H1 (cell line): ENCODE measurements at regions not wholly inside any gene's neighbourhood (a gene's known extent, or its start where the extent isn't known, plus 50 kb on each side); places are given as distances from the start of the nearest gene placed in this dataset.

Experiments
- CTCF ChIA-PET: fragments of 300-600 bp; sonication (Branson Sonifier 250); formaldehyde crosslinking; loops from one replicate; lab custom pipeline; 2021; ENCODE audit not compliant: partially characterized antibody; lab: Charles Lee
- POLR2A ChIA-PET: fragments of 300-600 bp; sonication (Branson Sonifier 250); formaldehyde crosslinking; loops from one replicate; lab custom pipeline; 2021; ENCODE audit warnings: inconsistent platforms; ENCODE audit not compliant: partially characterized antibody; lab: Charles Lee
- DNase-seq, 2 experiments: peaks; one replicate each; pipeline versions ENCODE4 v3.0.0 to v3.0.0-alpha.2; 2010 to 2022; ENCODE audit warnings: low spot score in 2 of 2, low read depth in 1 of 2, mixed read lengths in 1 of 2
- FAIRE-seq: peaks from 2 replicates; lab custom pipeline; 2011; peaks lifted over from hg19 to GRCh38; lab: Jason Lieb, UNC
- H2AFZ ChIP-seq: 2 replicates; pipeline ENCODE4 v1.8.1; 2012; ENCODE audit warnings: low read length, inconsistent platforms
- H2AK5ac ChIP-seq: 2 replicates; pipeline ENCODE4 v1.6.1; 2013; ENCODE audit warnings: low read depth, low read length
- H2BK120ac ChIP-seq: replicated peaks from 2 replicates; pipeline ENCODE3; 2013; ENCODE audit warnings: low read depth, low read length, inconsistent platforms
- H2BK12ac ChIP-seq: 2 replicates; pipeline ENCODE4 v1.6.1; 2013; ENCODE audit warnings: low read depth, low read length
- H2BK15ac ChIP-seq: 2 replicates; pipeline ENCODE4 v1.6.1; 2013; ENCODE audit warnings: low read length
- H2BK20ac ChIP-seq: 2 replicates; pipeline ENCODE4 v1.6.1; 2013; ENCODE audit warnings: low read length
- H2BK5ac ChIP-seq: 2 replicates; pipeline ENCODE4 v1.6.1; 2013; ENCODE audit warnings: low read depth, low read length
- H3K14ac ChIP-seq: 2 replicates; pipeline ENCODE4 v1.6.1; 2013; ENCODE audit warnings: inconsistent platforms; ENCODE audit not compliant: insufficient read length
- H3K18ac ChIP-seq: 2 replicates; pipeline ENCODE4 v1.6.1; 2013; ENCODE audit warnings: low read length; ENCODE audit errors: extremely low read depth
- H3K23ac ChIP-seq: 2 replicates; pipeline ENCODE4 v1.6.1; 2013; ENCODE audit warnings: inconsistent platforms; ENCODE audit not compliant: insufficient read length
- H3K23me2 ChIP-seq: 2 replicates; pipeline ENCODE4 v1.6.1; 2013; ENCODE audit warnings: low read depth, low read length
- H3K27ac ChIP-seq: 2 replicates; pipeline ENCODE4 v1.6.1; 2011; ENCODE audit warnings: low read depth, low read length, inconsistent platforms
- H3K27me3 ChIP-seq, 4 experiments: replicated peaks in 1 of 4; 1 replicate in 1 of 4; 2 replicates in 3 of 4; pipeline versions ENCODE4 v1.6.1 to v1.8.1; 2011 to 2013; ENCODE audit warnings: low read length in 3 of 4, mild to moderate bottlenecking in 3 of 4, inconsistent platforms in 2 of 4, mixed read lengths in 2 of 4, moderate library complexity in 1 of 4; ENCODE audit not compliant: control insufficient read depth in 3 of 4, insufficient read depth in 3 of 4; ENCODE audit errors: extremely low read depth in 1 of 4
- H3K36me3 ChIP-seq, 4 experiments: 2 replicates each; pipeline versions ENCODE4 v1.6.1 to v1.8.1; 2011 to 2013; ENCODE audit warnings: mild to moderate bottlenecking in 4 of 4, low read length in 3 of 4, moderate library complexity in 2 of 4, control low read depth in 1 of 4, inconsistent platforms in 1 of 4; ENCODE audit not compliant: insufficient read depth in 4 of 4, control insufficient read depth in 2 of 4
- H3K4ac ChIP-seq: replicated peaks from 2 replicates; pipeline ENCODE3; 2013; ENCODE audit warnings: low read length, low read depth, mixed read lengths, inconsistent platforms; ENCODE audit not compliant: insufficient read length
- H3K4me1 ChIP-seq, 4 experiments: replicated peaks in 1 of 4; 1 replicate in 1 of 4; 2 replicates in 3 of 4; pipeline versions ENCODE4 v1.6.1 to v1.8.1; 2011 to 2013; ENCODE audit warnings: low read length in 3 of 4, inconsistent platforms in 2 of 4, mixed read lengths in 1 of 4; ENCODE audit not compliant: insufficient read depth in 4 of 4, control insufficient read depth in 3 of 4
- H3K4me2 ChIP-seq, 2 experiments: 2 replicates each; pipeline versions ENCODE4 v1.6.1 to v1.8.1; 2011 to 2013; ENCODE audit warnings: low read depth in 2 of 2, low read length in 2 of 2, control low read depth in 1 of 2, inconsistent platforms in 1 of 2, mild to moderate bottlenecking in 1 of 2; ENCODE audit not compliant: insufficient read depth in 1 of 2
- H3K4me3 ChIP-seq, 4 experiments: fragments of 200-600, 300-600 bp in 1 of 4; sonication (generic), shearing (Covaris generic), sonication (Bioruptor Twin) in 1 of 4; 2 replicates each; pipeline versions ENCODE4 v1.5.1 to v1.8.1; 2011 to 2016; ENCODE audit warnings: low read length in 4 of 4, low read depth in 3 of 4, control low read depth in 2 of 4, inconsistent platforms in 2 of 4, mild to moderate bottlenecking in 2 of 4, mixed read lengths in 1 of 4, moderate library complexity in 1 of 4; ENCODE audit not compliant: insufficient read depth in 2 of 4; ENCODE audit errors: extremely low read depth in 1 of 4
- H3K56ac ChIP-seq: replicated peaks from 2 replicates; pipeline ENCODE3; 2013; ENCODE audit warnings: low read depth, mild to moderate bottlenecking, mixed read lengths, low read length, inconsistent platforms; ENCODE audit not compliant: insufficient read length
- H3K79me1 ChIP-seq: 2 replicates; pipeline ENCODE4 v1.6.1; 2013; ENCODE audit warnings: low read depth, low read length, control low read depth
- H3K79me2 ChIP-seq, 2 experiments: 2 replicates each; pipeline versions ENCODE4 v1.6.1 to v1.8.1; 2012 to 2013; ENCODE audit warnings: low read length in 2 of 2, mild to moderate bottlenecking in 2 of 2, inconsistent platforms in 1 of 2; ENCODE audit not compliant: insufficient read depth in 2 of 2, control insufficient read depth in 1 of 2
- H3K9ac ChIP-seq, 4 experiments: replicated peaks in 1 of 4; 1 replicate in 1 of 4; 2 replicates in 3 of 4; pipeline versions ENCODE4 v1.6.1 to v1.8.1; 2011 to 2013; ENCODE audit warnings: low read depth in 3 of 4, low read length in 3 of 4, control low read depth in 2 of 4, mild to moderate bottlenecking in 2 of 4, moderate library complexity in 2 of 4, inconsistent platforms in 1 of 4; ENCODE audit errors: extremely low read depth in 1 of 4
- H3K9me3 ChIP-seq, 2 experiments: 2 replicates each; pipeline versions ENCODE4 v1.6.1 to v1.8.1; 2012 to 2013; ENCODE audit warnings: mild to moderate bottlenecking in 2 of 2, moderate library complexity in 2 of 2, control low read depth in 1 of 2, inconsistent platforms in 1 of 2, low read depth in 1 of 2, low read length in 1 of 2, mixed read lengths in 1 of 2; ENCODE audit not compliant: insufficient read depth in 2 of 2
- H4K20me1 ChIP-seq, 2 experiments: replicated peaks in 1 of 2; 2 replicates each; pipeline versions ENCODE3 to v1.8.1; 2011 to 2013; ENCODE audit warnings: inconsistent platforms in 2 of 2, low read length in 2 of 2, mild to moderate bottlenecking in 1 of 2; ENCODE audit not compliant: insufficient read depth in 2 of 2, control insufficient read depth in 1 of 2
- H4K5ac ChIP-seq: 2 replicates; pipeline ENCODE4 v1.6.1; 2013; ENCODE audit warnings: low read length, low read depth, mixed read lengths, inconsistent platforms; ENCODE audit not compliant: insufficient read length
- H4K8ac ChIP-seq: 2 replicates; pipeline ENCODE4 v1.8.0; 2013; ENCODE audit warnings: mild to moderate bottlenecking, moderate library complexity, low read length, inconsistent platforms; ENCODE audit not compliant: insufficient read depth; ENCODE audit errors: extremely low read depth
- H4K91ac ChIP-seq: replicated peaks from 2 replicates; pipeline ENCODE3; 2013; ENCODE audit warnings: low read length, mixed read lengths, inconsistent platforms; ENCODE audit not compliant: insufficient read length
- CHD2 ChIP-seq: IDR thresholded peaks from 2 replicates; pipeline ENCODE4 v1.6.1; 2012; ENCODE audit warnings: low read length, improper control_type of control experiment
- RXRA ChIP-seq: IDR thresholded peaks from 2 replicates; pipeline ENCODE4 v1.6.1; 2011; ENCODE audit warnings: low read depth, mild to moderate bottlenecking, low read length, moderate library complexity; ENCODE audit not compliant: insufficient read depth
- WGBS, 2 experiments: shearing (Covaris generic) in 1 of 2; methylation state at CpG; one replicate each; pipeline versions ENCODE4 v1.1.6 to v1.1.7; 2013 to 2015; ENCODE audit warnings: low lambda C conversion rate in 2 of 2, mixed read lengths in 2 of 2, inconsistent platforms in 1 of 2, low coverage in 1 of 2, missing lambda C conversion rate in 1 of 2; ENCODE audit not compliant: insufficient replicate concordance in 2 of 2, insufficient coverage in 1 of 2, insufficient read length in 1 of 2; ENCODE audit errors: extremely low coverage in 1 of 2, missing lambda C conversion rate in 1 of 2; 5-methylcytosine and 5-hydroxymethylcytosine counted together

DNA sequence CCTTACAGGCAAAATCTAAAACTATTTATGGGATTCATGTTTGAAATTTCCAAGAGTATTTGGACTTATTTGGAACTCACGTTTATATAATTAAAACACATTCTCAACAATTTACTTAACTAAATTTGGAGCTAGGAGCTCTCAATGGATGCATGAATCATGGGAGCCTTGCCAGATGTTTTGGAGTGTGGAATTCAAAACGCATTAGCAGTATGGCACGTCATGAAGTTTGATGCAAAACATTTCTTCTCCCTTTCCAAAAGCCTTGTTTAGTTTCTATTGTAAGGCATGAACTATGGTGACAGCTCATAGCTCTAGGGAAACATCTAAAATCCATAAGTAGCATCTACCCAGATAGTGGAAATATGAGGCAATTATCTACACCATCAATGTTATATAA, 701.6 kb downstream of the SATB2 start:
- Histone ChIP-seq H3K4me2 (no peak overlapping the region), H2BK12ac (no peak overlapping the region), H2AK5ac (no peak overlapping the region), H2BK120ac (no peak overlapping the region), H4K5ac (no peak overlapping the region), H3K4ac (no peak overlapping the region), H3K4me1 (no peaks in the 10 kb centered on the region), H3K36me3 (no peaks in the 10 kb centered on the region), H3K27ac (no peak overlapping the region), H3K14ac (no peak overlapping the region), H3K27me3 (no peaks in the 10 kb centered on the region), H2BK15ac (no peak overlapping the region), H2BK20ac (no peak overlapping the region), H3K4me3 (no peak overlapping the region), H2BK5ac (no peak overlapping the region), H3K9me3 (no peaks in the 10 kb centered on the region), H4K91ac (no peak overlapping the region), H3K9ac (no peak overlapping the region), H4K20me1 (no peaks in the 10 kb centered on the region), H4K8ac (no peak overlapping the region), H3K79me2 (no peaks in the 10 kb centered on the region), H3K18ac (no peak overlapping the region), H3K79me1 (no peaks in the 10 kb centered on the region), H3K23ac (no peak overlapping the region), H3K23me2 (no peaks in the 10 kb centered on the region), H3K56ac (no peak overlapping the region), H2AFZ (no peak overlapping the region)
- DNase-seq (no peak), FAIRE-seq (no peak)
- POLR2A ChIA-PET: interaction anchor here (0.7 kb wide), 1 partner anchor 9 kb away, joined by 3 read pairs; no protein-coding TSS in a partner anchor
- TF ChIP-seq RXRA (no peak), CHD2 (no peak)
- CTCF ChIA-PET: no interaction called here
- 89% methylated on average over 3 of the region's 3 CpGs; no CpG with 5 or more reads in 1 of the 2 experiments for WGBS, 2 experiments
